ENCODE measurements at regions not wholly inside any gene's neighbourhood (a gene's known extent, or its start where the extent isn't known, plus 50 kb on each side); places are given as distances from the start of the nearest gene placed in this dataset.
"Not testable (repeated sequence)": the region's sequence is repeated elsewhere in the genome, so short reads cannot be mapped to it uniquely, and the experiment has no call there.

- DNase-seq: no peak
These were observed 445.8 kb upstream of the ZP4 start for GRCh38 chr1:238336531-238336930.

- DNase-seq: no peak
These were observed 443.4 kb upstream of the ZP4 start for GRCh38 chr1:238334170-238334569.

DNA sequence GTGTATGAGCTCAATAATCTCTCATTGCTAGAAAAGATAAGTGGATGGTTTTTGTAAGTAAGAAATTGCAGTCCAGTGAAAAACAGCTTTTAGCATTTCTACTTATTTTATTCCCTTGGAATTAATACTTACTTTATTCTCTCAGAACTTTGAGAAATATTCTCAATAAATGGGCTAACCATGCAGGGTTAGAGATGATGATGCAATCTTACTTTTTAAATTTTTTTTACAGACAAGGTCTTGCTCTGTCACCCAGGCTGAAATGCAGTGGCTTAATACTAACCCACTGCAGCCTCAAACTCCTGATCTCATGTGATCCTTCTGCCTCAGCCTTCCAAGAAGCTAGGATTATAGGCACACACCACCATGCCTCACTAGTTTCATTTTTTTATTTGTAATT lies 440.8 kb upstream of the ZP4 start:
- no peak for DNase-seq

DNA sequence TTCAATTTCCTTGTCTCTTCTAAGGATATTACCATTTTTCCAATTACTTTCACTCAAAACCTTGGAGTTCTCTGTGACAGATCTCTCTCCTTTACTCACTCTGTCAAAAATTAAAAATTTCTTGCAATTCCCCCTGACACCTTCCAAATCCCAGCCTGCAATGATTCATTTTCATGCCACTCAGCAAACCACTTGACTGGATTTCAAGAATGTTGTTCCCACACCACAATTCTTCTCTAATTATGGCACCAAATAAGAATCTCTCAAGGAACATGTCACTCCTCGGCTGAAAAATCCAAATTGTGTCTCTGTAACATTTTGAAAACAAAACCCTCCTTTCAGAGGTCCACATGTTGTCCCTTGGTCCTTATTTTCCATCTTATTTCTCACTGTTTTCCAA lies 438.9 kb upstream of the ZP4 start:
- no peak for DNase-seq

DNA sequence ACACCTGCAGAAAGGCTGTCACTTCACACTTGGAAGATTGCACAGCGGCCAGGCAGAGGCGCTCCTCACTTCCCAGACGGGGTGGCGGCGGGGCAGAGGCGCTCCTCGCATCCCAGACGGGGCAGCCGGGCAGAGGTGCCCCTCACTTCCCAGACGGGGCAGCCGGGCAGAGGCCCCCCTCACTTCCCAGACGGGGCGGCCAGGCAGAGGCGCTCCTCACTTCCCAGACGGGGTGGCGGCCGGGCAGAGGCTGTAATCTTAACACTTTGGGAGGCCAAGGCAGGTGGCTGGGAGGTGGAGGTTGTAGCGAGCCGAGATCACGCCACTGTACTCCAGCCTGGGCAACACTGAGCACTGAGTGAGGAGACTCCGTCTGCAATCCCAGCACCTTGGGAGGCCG lies 436.3 kb upstream of the ZP4 start:
- not testable (repeated sequence) for DNase-seq

GRCh38 chr1:238326479-238326878 lies 435.8 kb upstream of the ZP4 start:
- DNase-seq: not testable (repeated sequence)

DNA sequence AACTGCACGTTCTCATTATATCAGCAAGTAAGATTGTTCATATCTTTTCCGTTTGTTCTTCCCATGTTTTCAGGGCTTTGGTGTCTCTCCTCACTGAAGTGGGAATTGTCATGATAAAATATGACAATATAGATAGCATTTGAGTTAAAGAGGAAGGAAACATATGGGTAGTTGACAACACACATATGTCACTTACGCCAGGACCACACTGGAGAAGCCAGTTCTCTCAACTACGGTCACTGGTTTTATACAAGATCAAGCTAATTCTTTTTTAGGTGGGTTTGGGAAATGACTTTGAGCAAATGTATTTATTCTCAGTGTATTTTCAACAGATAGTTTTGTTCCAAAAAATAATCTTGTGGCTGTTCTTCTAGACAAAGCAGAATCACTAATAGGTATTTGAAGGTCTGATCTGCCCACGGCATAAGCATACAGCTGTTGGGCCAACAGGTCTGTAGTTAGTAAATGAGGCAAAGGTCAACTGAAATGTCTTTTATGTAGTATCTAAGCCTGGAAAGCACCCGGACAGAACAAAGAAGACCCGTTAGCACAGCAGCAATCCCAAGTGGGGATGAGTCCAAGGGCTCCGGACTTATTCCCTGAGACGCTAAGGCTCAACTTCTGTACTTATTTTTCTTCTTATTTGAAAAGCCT lies 433.6 kb upstream of the ZP4 start:
- DNase-seq: no peak

DNA sequence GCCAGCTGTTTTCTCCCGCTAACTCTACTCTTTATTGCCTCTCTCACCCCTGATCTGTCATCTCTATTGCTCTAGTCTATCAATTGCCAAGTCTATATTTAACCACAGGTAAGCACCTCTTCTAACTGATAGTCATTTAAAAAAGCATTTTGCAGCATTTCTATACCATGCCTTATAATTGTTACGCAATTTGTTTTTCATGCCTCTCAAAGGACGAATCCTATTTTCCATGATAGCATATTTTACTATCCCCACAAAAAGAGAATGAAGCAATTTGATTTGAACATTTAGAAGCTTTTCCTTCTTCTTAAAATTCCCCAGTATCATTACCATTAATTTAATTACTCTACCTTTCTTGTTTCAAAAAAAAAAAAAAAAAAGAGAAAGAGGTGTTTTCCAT lies 432.8 kb upstream of the ZP4 start:
- no peak for DNase-seq

- DNase-seq: no peak
These were observed 429.2 kb upstream of the ZP4 start for GRCh38 chr1:238319957-238320356.

DNA sequence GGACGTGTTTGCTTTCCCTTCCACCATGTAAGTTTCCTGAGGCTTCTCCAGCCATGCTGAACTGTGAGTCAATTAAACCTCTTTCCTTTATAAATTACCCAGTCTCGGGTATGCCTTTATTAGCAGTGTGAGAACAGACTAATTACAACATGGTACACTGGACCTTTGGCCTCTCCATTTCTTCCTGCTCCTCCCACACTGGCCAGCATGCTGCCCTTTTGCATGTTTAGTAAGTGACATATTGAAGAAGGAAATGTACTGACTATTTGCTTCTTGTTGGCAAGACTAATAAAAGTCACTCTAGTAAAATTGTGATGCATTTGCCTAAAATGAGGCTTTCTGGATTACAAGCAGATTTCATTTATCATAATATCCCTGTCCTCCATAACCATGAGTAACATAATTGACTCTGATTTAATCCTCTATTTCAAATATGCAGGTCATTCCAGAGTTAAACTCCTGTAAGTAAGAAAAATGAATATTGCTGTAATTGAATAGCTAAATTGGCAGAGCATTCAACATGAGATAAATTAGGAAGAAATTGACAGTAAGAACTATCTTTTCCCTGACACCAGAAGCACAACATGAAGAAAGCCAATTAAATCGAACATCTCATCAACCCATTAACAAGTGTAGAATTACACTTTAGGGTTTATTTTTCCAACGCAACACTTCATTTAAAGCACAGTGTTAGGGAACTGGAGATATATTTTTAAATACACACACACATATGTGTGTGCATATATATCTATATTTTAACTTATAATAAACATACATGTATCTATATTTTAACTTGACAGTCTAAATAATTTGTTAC lies 427.8 kb upstream of the ZP4 start:
- no peak for DNase-seq

- no peak for DNase-seq
These were observed 422.2 kb upstream of the ZP4 start for GRCh38 chr1:238312969-238313368.

DNA sequence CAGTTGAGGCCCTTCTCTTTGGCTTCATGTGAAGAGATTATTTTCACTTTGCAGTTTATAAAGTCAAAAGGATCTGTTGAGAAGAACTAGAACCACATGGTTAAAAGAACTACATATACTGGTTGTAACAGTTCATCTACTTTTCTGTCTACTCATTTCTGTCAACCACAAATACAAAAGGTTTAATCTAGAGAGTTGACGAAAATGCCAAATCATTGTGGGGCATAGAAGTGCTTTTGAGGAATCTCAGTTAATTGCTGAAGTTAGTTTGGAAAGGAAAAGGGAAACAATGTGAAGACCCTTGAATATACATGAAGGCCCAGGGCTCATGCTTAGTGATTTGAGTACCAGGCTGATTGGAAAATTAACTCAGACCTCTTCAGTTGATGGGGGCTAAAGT lies 415.7 kb upstream of the ZP4 start:
- no peak for DNase-seq

DNA sequence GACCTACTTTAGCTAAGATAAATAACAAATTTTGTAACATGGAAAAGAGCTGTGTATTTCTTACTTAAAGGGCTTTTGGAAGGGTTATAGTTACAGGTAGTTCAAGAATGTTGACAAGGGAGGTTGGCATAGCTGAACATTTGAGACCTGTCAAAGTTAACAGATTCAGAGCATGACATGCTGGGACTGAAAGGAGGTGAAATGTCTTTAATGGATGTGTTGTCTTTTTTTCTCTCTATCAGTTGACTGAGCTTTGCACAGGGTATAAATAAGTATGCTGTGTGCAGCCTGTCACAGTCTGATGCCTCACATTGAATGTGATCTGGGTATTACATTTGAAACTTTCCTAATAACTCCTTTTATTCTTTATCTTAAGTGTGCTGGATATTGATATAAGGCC lies 411.9 kb upstream of the ZP4 start:
- no peak for DNase-seq

- DNase-seq: no peak
These were observed 405.6 kb upstream of the ZP4 start for GRCh38 chr1:238296371-238296770.

DNA sequence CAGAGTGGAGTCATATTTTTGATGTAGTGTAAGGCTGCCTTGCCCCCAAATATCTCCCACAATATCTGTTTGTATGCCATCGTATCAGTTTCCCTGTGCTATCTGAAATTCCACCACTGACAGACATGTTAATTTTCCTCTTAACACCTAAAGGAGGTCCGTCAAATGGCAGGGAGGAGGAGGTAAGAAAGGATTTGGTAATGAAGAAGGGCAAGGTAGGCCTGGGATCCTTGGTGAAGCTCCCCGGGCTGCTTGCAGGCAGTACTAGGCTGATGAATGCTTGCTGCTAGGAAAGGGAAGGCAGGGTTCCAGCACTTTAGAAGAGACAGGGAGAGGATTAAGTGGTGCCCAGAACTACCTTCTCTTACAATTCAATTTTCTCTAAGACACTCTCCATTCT lies 402.4 kb upstream of the ZP4 start:
- DNase-seq: no peak

DNA sequence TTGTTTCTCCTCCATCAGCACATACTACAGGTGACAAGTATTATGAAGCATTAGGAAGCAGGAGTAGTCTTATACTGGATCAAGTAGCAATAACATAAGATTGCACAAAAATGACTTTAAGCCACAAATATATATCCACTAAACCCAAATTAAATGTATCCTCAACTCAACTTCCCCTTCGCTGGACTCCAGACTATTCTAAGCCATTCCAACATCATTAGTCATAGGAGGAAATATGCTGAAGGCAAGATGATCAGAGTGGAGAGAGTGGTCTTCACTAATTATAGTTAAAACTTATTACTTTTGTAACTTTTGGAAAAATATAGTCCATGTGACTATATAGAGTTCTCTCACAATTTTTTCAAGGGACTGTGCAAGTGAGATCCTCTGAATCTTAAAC lies 390.7 kb upstream of the ZP4 start:
- DNase-seq: no peak

- no peak for DNase-seq
These were observed 389.1 kb upstream of the ZP4 start for GRCh38 chr1:238279694-238280380.

GRCh38 chr1:238272145-238272544 lies 381.4 kb upstream of the ZP4 start:
- no peak for DNase-seq

- DNase-seq: no peak
These were observed 375.1 kb upstream of the ZP4 start for GRCh38 chr1:238265866-238266265.

DNA sequence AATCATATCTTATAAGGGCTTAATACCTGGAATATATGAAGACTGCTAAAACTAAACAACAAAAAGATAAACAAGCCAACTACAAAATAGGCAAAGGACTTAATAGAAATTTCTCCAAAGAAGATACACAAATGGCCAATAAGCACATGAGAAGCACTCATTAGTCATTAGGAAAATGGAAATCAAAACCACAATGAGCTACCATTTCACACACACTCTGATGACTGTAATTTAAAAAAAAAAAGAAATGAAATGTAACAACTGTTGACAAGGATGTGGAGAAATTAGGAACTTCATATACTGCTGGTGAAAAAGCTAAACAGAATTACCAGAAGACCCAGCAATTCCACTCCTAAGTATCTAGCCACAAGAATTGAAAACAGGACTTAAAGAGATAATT lies 374.2 kb upstream of the ZP4 start:
- no peak for DNase-seq

DNA sequence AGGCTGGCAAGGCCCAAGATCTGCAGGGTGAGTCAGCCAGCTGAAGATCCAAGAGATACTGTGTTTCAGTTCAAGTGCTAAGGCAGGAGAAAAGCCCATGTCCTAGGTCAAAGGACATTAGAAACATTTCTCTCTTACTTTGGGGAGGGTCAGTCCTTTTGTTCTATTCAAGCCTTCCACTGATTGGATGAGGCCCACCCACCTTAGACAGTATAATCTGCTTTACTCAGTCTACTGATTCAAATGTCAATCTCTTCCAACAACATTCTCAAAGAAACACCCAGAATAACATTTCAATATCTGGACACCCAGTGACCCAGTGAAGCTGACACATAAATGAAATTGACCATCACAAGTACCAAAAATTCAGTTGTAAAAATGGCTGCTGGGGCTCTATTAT lies 367.8 kb upstream of the ZP4 start:
- no peak for DNase-seq

- no peak for DNase-seq
These were observed 366.4 kb upstream of the ZP4 start for GRCh38 chr1:238257018-238257621.

- no peak for DNase-seq
These were observed 364.2 kb upstream of the ZP4 start for GRCh38 chr1:238254935-238255334.
